Neural crest cell (in vitro differentiated cells): ENCODE measurements at regions not wholly inside any gene's neighbourhood (a gene's known extent, or its start where the extent isn't known, plus 50 kb on each side); places are given as distances from the start of the nearest gene placed in this dataset.

Experiments
- DNase-seq: peaks from one replicate; pipeline ENCODE4 v3.0.0; 2021; ENCODE audit warnings: low read depth, mixed read lengths, low spot score
- H3K27ac Mint-ChIP-seq: one replicate; pipeline ENCODE4 v1.8.0; 2021; ENCODE audit warnings: mild to moderate bottlenecking, mixed read lengths; ENCODE audit not compliant: unreplicated experiment
- H3K27me3 Mint-ChIP-seq: 2 replicates; pipeline ENCODE4 v1.8.0; 2021; ENCODE audit warnings: low read depth, mild to moderate bottlenecking, mixed read lengths
- H3K36me3 Mint-ChIP-seq: 2 replicates; pipeline ENCODE4 v1.8.0; 2021; ENCODE audit warnings: low read depth, mild to moderate bottlenecking, mixed read lengths
- H3K4me1 Mint-ChIP-seq: 2 replicates; pipeline ENCODE4 v1.8.0; 2021; ENCODE audit warnings: mixed read lengths
- H3K4me3 Mint-ChIP-seq: one replicate; pipeline ENCODE4 v1.8.0; 2021; ENCODE audit warnings: mild to moderate bottlenecking, mixed read lengths
- H3K9me3 Mint-ChIP-seq: 2 replicates; pipeline ENCODE4 v1.8.0; 2021; ENCODE audit warnings: mixed read lengths
- CTCF ChIP-seq: fragments of 200-600 bp; sonication (generic); conservative IDR thresholded peaks from 2 replicates; pipeline ENCODE4 v1.5.0; 2021; ENCODE audit warnings: antibody characterized with exemption, mild to moderate bottlenecking

- Mint-ChIP-seq H3K27me3 (no peaks in the 10 kb centered on the region), H3K4me3 (peak overlapping the region; percentile 77), H3K9me3 (peaks cover 4% of the 10 kb centered on the region), H3K36me3 (peaks cover 7% of the 10 kb centered on the region), H3K4me1 (peaks cover 52% of the 10 kb centered on the region), H3K27ac (peak overlapping the region; percentile 96)
- TF ChIP-seq CTCF, result no peak
- peak; percentile 52 for DNase-seq
These were observed 120.4 kb upstream of the OSMR start for GRCh38 chr5:38725371-38725865.

GRCh38 chr5:38726279-38726678, 119.5 kb upstream of the OSMR start:
- peaks cover 7% of the 10 kb centered on the region for H3K36me3 Mint-ChIP-seq
- peak overlapping the region; percentile 96 for H3K27ac Mint-ChIP-seq
- H3K9me3 Mint-ChIP-seq, result peaks cover 4% of the 10 kb centered on the region
- no peak for TF ChIP-seq CTCF
- H3K27me3 Mint-ChIP-seq, result no peaks in the 10 kb centered on the region
- no peak for DNase-seq
- H3K4me1 Mint-ChIP-seq, result peaks cover 52% of the 10 kb centered on the region
- H3K4me3 Mint-ChIP-seq, result peak overlapping the region; percentile 77

GRCh38 chr5:38728029-38728428, 117.8 kb upstream of the OSMR start:
- Mint-ChIP-seq H3K4me1 (peaks cover 47% of the 10 kb centered on the region), H3K36me3 (peaks cover 7% of the 10 kb centered on the region), H3K4me3 (no peak overlapping the region), H3K27me3 (no peaks in the 10 kb centered on the region), H3K27ac (no peak overlapping the region), H3K9me3 (peaks cover 4% of the 10 kb centered on the region)
- no peak for TF ChIP-seq CTCF
- DNase-seq, result no peak

- TF ChIP-seq CTCF, result no peak
- Mint-ChIP-seq H3K27ac (no peak overlapping the region), H3K4me3 (no peak overlapping the region), H3K36me3 (peaks cover 7% of the 10 kb centered on the region), H3K4me1 (peaks cover 17% of the 10 kb centered on the region), H3K9me3 (no peaks in the 10 kb centered on the region), H3K27me3 (no peaks in the 10 kb centered on the region)
- no peak for DNase-seq
These were observed 114.4 kb upstream of the OSMR start for GRCh38 chr5:38731461-38731860.

GRCh38 chr5:38734353-38734752, 111.5 kb upstream of the OSMR start:
- H3K36me3 Mint-ChIP-seq, result peaks cover 4% of the 10 kb centered on the region
- no peak overlapping the region for H3K27ac Mint-ChIP-seq
- H3K9me3 Mint-ChIP-seq, result peaks cover 3% of the 10 kb centered on the region
- H3K4me3 Mint-ChIP-seq, result no peak overlapping the region
- peak; percentile 16 for TF ChIP-seq CTCF
- H3K27me3 Mint-ChIP-seq, result no peaks in the 10 kb centered on the region
- no peak for DNase-seq
- no peaks in the 10 kb centered on the region for H3K4me1 Mint-ChIP-seq

GRCh38 chr5:38736089-38736488, 109.7 kb upstream of the OSMR start:
- Mint-ChIP-seq H3K36me3 (peaks cover 4% of the 10 kb centered on the region), H3K9me3 (peaks cover 3% of the 10 kb centered on the region), H3K4me3 (no peak overlapping the region), H3K4me1 (no peaks in the 10 kb centered on the region), H3K27ac (no peak overlapping the region), H3K27me3 (no peaks in the 10 kb centered on the region)
- no peak for TF ChIP-seq CTCF
- DNase-seq, result no peak
